ENCODE measurements at regions not wholly inside any gene's neighbourhood (a gene's known extent, or its start where the extent isn't known, plus 50 kb on each side); places are given as distances from the start of the nearest gene placed in this dataset.

DNA sequence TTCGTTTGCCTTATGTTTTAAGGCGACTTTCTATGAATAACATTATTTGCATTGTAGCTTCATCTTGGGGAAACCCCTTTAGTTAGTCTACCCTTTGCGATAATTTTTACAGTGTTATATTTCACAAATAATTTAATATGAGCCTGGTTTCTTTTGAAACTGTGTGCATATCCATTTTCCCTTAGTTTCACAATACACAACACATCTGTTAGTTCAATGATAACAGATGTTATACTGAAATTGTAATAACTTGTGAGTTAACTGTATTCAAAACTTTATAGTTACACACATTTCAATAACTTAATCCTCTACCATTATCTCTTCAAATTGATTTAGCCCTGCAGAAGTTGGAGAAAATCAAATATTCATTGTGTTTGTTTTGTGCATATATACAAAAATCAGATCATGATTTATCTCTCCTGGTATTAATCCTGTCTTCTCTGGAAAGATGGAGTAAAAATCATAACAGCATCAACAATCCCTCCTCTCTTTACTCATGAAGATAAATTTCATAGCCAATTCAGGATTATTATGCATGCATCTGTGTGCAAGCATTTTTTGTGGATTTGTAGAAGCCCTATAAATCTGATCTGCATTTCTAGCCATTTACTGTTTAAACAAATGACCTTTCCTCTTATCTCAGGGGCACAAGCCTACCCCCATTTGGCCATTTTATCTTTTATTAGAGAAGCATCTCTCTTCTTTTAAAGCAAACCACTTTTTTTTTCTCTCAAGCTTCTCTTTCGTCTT, 304.0 kb downstream of the VPS13C start:
- no peak for DNase-seq (ENCODE audit: low read depth, low spot score)
- no peak overlapping the region for H3K4me3 ChIP-seq (ENCODE audit: low read depth, low read length)
- in situ Hi-C loops (cut with HindIII; ENCODE audit: low sequenced_read_pairs): no loop called here
- TF ChIP-seq, protein P1, sequence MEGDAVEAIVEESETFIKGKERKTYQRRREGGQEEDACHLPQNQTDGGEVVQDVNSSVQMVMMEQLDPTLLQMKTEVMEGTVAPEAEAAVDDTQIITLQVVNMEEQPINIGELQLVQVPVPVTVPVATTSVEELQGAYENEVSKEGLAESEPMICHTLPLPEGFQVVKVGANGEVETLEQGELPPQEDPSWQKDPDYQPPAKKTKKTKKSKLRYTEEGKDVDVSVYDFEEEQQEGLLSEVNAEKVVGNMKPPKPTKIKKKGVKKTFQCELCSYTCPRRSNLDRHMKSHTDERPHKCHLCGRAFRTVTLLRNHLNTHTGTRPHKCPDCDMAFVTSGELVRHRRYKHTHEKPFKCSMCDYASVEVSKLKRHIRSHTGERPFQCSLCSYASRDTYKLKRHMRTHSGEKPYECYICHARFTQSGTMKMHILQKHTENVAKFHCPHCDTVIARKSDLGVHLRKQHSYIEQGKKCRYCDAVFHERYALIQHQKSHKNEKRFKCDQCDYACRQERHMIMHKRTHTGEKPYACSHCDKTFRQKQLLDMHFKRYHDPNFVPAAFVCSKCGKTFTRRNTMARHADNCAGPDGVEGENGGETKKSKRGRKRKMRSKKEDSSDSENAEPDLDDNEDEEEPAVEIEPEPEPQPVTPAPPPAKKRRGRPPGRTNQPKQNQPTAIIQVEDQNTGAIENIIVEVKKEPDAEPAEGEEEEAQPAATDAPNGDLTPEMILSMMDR (IDR thresholded peaks at IDR 0.05; ENCODE audit: low read depth, low read length): no peak

DNA sequence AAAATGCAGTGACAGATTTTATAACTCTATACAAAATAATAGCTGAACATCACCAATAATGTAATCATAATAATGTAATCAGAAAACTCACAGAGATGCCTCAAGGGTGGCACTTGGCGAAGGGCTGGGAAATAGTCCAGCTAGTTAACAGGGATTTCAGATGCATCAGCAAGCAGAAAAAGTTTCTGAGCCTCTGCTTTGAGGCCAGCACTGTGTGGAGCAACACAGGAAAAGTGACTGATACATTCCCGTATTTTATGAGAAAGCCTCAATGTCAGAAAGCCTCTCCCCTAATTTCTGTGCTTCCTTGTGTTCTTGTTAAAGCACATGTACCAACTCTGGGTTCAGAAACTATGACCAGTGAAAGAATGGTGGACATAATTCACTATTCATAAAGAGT, 304.8 kb downstream of the VPS13C start:
- in situ Hi-C loops (cut with HindIII; ENCODE audit: low sequenced_read_pairs): no loop called here
- DNase-seq (ENCODE audit: low read depth, low spot score): no peak
- TF ChIP-seq, protein P1 (IDR thresholded peaks at IDR 0.05; ENCODE audit: low read depth, low read length): no peak
- H3K4me3 ChIP-seq (ENCODE audit: low read depth, low read length): no peak overlapping the region

DNA sequence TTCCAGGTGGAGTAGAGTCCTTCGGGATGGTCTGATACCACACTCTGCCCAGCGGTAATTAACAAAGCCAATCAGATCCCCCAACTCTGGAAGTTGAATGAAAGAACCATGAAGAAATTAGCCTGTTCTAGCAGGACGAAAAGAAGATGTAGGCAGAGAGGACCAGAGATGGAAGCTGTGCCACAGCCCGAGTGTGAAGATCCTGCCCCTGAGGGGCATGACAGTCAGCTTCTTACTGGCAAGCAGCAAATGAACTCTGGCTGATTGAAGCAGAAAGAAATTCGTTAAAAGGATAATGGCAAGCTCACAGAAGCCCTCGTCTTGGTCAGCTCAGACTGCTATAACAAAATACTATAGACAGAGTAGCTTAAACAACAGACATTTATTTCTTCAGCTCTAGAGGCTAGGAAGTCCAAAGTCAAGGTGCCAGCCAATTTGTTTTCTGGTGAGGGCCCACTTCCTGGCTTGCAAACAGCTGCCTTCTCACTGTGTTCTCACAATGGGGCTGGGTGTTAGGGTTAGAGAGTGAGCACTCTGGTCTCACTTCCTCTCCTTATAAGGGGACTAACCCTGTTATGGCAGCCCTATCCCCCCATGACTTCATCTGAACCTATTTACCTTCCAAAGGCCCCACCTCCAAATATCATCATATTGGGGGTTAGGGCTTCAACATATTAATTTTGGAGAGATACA, 307.1 kb downstream of the VPS13C start:
- no peak for DNase-seq (ENCODE audit: low read depth, low spot score)
- no peak overlapping the region for H3K4me3 ChIP-seq (ENCODE audit: low read depth, low read length)
- in situ Hi-C loops (cut with HindIII; ENCODE audit: low sequenced_read_pairs): no loop called here
- TF ChIP-seq, protein P1 (IDR thresholded peaks at IDR 0.05; ENCODE audit: low read depth, low read length): no peak

DNA sequence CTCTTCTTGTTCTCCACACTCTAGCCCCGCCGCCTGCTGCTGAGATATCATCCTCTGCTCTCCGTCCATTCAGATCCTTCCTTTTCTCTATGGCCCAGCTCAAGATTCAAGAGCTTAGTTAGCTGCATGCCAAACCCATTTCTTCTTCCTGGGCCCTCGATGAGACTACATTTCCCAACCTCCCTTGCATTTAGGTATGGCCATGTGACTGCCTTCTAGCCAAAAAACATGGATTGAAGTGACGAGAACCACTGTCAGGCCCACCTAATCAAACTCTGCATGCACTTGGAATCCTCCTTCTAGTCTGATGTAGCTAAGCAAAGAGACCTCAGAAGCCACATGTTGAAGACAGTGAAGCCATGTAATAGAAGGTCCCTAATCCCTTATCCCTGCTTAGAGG, 308.2 kb downstream of the VPS13C start:
- TF ChIP-seq, protein P1 (IDR thresholded peaks at IDR 0.05; ENCODE audit: low read depth, low read length): no peak
- no peak for DNase-seq (ENCODE audit: low read depth, low spot score)
- in situ Hi-C loops (cut with HindIII; ENCODE audit: low sequenced_read_pairs): no loop called here
- H3K4me3 ChIP-seq (ENCODE audit: low read depth, low read length): no peak overlapping the region

DNA sequence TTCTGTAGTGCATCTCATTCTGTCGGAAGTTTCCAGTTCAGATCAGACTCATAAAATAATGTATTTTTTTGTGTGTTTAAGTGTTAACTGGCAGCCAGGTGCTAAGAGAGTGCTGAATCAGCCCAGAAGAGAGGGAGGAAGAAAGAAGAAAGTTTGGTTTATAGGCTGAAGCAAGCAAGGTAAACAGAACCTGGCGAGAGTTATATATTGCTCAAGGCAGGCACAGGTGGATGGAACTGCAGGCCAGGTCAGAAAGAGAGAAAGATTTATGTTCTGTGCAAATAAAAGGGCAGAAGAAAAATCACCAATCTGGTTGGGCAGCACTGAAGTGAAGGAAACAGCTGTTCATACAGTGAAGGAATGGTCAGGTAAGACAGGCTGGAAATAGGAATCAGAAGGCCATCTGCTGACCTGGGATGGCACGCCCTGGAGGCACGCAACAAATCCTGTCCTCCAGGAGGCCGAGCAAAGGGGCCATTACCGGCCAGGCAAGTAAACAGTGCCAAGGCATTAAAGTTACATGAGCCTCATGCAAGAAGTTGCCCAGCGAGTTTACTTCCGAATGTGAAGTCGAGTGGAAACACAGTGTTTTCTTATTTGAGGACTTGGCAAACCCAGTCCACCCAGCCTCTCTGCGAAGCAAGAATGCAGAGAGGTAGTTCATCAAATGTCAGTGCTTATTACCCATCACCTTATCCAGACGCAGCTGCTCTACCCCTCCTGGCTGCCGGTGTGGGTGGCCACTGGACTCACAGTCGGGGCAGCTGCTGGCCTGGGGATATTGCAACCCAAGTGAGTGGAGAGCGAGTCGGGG, 309.8 kb downstream of the VPS13C start:
- TF ChIP-seq, protein P1 (IDR thresholded peaks at IDR 0.05; ENCODE audit: low read depth, low read length): no peak
- no peak for DNase-seq (ENCODE audit: low read depth, low spot score)
- in situ Hi-C loops (cut with HindIII; ENCODE audit: low sequenced_read_pairs): no loop called here
- no peak overlapping the region for H3K4me3 ChIP-seq (ENCODE audit: low read depth, low read length)

DNA sequence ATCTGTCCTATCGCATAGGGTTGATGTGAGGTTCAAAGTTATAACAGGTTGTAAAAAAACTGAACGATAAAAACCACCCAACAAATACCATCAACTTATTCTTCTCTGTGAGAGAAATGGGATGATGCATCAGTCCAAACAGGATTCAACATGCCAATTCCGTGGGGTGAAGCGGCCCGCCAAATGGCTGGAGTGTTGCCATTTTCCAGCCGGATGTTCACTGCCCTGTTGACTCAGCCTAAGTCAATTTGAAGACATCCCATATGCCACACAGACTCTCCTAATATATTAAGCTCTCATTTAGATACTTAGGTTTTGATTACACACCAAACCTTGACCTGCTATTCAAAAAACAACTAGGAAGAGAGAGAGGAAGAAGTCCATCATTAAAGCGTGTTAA, 311.1 kb downstream of the VPS13C start:
- peak; percentile 10 for DNase-seq (ENCODE audit: low read depth, low spot score)
- TF ChIP-seq, protein P1 (IDR thresholded peaks at IDR 0.05; ENCODE audit: low read depth, low read length): no peak
- in situ Hi-C loops (cut with HindIII; ENCODE audit: low sequenced_read_pairs): no loop called here
- H3K4me3 ChIP-seq (ENCODE audit: low read depth, low read length): no peak overlapping the region

All from astrocyte of the spinal cord (primary cell).